NK-92 (cell line): ENCODE measurements at regions not wholly inside any gene's neighbourhood (a gene's known extent, or its start where the extent isn't known, plus 50 kb on each side); places are given as distances from the start of the nearest gene placed in this dataset.
"Not testable (repeated sequence)": the region's sequence is repeated elsewhere in the genome, so short reads cannot be mapped to it uniquely, and the experiment has no call there.

ENCODE experiments used
- DNase-seq: peaks from one replicate; lab custom pipeline; 2025; ENCODE audit not compliant: unreplicated experiment; lab: John Stamatoyannopoulos, UW

DNA sequence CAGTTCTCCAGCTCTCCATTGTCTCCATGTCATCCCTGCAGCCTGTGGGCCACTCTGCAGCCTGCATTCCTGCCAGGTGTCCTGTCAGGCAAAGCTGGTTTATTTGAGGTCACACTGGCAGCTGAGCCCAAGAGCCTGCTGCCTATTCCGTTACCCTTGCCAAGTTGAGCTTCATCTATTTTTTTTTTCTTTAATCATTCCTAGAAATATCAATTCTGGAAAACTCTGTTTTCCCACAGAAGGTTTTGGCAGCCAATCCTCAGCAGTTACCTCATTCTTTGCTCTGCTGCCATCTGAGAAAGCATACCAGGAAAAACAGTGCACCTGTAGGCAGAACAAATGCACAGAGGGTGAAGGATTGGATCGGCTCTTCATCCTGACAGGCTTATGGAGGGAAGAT is 411.0 kb upstream of the ACVR2A start:
- no peak for DNase-seq

DNA sequence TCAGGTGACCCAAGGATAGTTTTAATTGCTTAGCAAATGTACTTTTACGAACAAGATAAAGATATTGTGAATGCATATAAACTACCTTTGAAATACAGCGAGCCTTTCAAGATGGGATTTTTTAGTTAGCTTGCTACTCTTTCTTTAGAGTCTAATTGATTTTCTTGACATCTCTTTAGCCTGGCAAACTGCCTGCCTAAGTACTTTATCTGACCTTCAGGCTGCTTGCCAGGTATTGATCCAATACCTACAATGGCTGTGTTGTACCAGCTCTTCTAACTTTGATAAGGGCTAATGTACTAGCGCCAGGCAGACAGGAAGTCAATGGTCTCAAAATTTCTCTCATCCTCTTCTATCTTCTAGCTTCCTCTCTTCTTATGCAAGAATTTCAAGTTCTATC is 414.4 kb upstream of the ACVR2A start:
- DNase-seq, result no peak

DNA sequence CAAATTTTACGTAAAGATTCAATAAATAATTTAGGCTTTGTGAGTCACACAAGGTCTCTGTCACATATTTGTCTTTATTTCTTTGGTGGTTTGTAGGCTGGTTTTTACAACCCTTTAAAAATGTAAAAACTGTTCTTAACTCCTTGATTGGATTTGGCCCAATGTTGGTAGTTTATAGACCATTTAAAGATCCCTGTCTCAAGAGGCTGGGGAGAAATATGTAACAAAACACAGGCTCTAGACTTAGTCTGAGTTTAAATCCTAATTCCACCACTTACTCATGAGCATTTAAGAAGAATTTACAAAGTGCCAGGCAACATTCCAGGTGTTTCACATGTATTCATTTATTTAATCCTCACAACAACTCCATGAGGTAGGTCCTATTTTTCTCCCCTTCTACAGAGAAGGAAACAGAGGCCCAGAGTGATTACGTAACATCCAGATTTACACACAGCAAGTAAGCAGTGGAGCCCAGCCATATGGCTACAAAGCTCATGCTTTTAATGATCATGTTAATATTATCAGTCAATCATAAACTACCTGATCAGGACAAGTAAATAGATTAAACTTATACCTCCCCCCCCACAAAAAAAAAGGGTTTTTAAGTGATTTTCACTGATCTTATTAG is 416.6 kb upstream of the ACVR2A start:
- DNase-seq, result no peak

DNA sequence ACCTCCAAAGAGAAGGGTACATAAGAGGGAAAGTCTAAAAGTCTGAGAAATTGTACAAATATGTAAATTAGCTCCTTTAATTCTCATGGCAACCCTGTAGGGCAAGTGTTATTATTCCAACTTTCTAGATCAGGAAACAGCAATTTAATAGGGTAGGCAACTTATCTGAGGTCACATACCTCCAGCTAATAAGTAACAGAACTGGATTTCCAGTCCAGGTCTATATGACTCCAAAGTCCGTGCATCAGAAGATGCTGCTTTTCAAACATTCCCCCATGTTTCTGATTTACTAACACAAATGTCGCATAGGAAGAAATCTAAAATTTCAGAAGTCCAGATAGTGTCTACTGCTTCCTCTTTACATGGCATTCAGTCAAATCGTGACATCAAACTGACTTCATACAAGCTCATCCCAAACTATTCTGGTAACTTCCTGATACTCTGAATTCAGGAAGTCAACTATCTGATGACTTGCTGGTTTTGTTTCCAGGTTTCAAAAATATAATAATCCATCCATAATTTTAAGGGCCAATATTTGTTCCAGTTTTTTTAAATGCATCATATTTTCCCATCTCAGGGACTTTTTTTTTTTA is 419.3 kb upstream of the ACVR2A start:
- DNase-seq, result no peak

DNA sequence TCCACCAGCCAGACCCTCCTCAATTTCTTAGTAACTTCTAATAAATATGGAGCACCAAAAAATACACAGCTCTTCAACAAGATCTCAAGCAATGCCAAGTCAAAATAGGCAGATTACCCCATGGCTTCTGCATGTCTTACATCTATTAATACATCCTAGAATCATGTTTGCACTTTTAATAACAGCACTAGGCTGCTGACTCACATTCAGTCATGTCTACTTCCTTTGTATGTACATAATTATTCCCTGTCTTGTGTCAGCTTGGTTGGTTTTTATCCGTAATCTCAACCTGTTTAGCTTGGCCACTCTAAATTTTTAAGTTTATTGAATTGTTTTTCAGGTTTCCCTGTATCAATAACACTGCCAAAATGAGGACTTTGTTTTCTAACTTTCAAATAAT is 420.1 kb upstream of the ACVR2A start:
- no peak for DNase-seq

DNA sequence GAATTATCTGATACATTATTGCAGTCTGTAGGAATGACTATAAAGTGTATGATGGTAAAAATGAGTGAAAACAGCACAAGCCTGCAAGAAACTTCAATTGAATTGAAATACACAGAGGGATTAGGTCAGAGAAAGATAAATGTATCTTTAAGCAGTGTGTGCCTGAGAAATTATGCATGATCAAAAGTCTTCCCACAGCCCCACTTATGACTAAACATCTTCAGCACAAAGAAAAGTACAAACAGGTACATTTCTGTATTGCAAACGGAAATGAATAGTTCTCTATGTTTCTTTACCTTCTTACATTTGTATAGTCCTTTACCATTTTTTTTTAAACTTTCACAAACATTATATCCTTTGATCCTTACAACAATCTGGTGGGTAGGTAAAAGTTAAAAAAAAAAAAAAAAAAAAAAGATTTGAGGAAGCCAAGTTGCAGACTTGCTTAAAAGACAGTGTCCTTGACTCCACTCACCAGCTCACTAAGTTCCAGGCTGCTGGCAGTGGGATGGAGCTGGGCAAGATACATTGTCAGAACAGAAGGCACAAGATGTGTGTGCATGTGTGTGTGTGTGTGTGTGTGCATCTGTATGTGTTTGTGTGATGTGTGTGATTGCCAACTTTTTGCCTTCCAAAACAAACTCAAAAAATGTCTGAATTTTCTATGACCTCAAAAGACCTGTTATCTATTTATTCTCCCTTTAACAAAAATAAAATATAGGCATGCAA is 423.7 kb upstream of the ACVR2A start:
- no peak for DNase-seq

DNA sequence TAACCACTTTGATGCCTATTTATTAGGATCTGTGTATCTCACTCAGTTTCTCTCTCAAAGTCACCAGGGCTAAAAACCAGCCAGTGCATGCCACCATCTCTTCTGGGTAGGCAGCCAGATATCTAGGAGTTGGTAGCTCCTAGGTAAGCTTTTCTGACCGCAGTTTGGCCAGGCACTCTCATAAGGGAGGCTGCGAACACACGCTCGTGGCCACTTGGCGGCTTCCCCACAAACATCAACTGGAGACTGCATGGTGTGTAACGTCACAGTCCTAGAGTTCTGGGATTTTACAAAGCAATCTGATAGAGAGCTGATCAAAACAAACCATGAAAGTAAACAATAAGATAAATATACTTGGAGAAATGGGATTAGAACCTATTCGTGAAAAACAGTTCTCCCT is 424.3 kb upstream of the ACVR2A start:
- no peak for DNase-seq

DNA sequence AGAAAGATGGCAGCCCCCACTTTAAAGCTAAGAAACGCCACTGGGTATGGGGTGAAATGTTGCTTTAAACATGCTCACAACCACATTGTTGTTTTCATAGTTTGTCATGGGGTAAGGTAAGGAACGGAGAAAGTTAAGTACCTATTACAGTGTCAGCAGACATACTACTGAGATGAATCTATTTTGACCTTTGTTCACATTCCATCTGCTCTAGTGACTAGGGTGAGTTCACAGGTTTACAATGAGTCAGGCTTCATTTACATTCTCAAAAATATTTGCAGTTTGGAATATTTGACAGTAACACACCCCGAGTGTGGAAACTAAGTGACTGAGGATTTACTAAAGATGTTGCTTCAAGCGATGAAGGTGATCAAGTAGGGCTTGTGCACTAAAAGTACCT is 428.7 kb upstream of the ACVR2A start:
- no peak for DNase-seq

DNA sequence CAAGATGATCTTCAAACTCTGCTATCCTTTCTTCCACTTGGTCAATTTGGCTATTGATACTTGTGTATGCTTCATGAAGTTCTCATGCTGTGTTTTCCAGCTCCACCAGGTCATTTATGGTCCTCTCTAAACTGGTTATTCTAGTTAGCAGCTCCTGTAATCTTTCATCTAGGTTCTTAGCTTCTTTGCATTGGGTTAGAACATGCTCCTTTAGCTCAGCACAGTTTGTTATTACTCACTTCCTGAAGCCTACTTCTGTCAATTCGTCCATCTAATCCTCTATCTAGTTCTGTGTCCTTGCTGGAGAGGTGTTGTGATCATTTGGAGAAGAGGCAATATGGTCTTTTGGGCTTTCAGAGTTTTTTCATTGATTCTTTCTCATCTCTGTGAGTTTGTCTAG is 430.2 kb upstream of the ACVR2A start:
- not testable (repeated sequence) for DNase-seq

DNA sequence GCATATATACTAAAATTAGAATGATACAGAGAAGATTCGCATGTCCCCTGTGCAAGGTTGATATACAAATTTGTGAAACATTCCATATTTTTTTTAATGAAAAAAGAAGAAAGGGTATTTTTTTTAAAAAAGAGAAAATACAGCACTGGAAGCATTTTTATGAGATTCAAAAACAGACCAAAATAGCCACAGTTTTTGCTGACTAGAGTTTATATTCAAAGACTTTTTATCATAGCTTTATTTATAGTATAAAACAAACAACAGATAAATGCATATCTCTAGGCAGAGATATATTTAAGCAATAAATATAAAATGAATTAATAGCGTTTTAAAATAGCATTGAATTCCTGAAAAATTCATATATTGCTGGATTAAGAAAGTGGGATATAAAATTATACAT is 436.5 kb upstream of the ACVR2A start:
- no peak for DNase-seq

DNA sequence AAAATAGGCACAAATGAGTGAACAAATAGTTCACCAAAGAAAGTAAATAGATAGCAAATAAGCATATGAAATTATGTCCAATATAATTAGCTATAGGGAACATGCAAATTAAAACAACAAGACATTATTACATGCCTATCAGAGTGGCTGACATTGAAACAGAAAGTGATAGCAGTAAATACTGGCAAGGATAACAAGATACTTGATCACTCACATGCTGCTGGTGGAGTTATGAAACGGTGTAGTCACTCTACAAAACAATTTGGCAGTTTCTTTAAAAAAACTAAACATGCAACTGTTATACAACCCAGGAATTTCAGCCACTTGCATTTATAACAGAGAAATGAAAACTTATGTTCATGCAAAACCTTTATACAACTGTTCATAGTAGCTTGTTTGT is 439.2 kb upstream of the ACVR2A start:
- no peak for DNase-seq

DNA sequence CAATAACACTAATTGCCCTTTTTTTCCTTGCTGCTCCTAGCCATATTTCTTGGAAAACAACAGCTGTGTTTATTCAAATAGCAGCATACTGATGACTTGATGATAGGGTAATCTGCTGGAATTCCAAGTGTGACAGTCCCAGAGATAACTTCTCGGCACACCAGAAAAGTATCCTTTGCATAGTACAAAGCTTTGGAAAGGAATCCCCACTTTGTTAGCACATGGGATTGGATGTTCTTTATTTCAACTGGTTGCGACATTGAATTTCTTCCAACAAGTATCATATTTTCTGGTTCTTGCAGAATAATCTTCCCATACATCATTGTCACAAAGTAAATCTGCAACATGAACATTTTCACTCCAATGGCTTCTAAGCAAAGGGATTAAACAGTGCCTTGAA is 445.8 kb upstream of the ACVR2A start:
- no peak for DNase-seq

DNA sequence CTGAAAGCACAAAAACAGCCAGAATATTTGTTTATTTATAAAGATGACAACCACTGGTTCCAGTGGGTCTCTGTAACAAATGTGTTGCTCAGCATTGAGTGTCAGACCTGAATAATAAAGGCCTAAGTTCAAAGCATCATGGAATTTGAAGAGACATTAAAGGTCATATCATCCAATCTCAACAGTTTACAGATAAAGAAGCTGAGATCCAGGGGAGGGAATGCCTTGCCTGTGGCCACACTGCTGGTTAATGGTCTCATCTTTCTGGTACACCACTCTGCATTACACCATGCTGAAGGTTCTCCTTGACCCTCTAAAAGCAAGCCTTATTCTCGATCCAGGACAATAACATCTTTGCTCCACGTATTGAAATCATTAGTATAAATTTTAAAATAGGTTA is 446.5 kb upstream of the ACVR2A start:
- no peak for DNase-seq

DNA sequence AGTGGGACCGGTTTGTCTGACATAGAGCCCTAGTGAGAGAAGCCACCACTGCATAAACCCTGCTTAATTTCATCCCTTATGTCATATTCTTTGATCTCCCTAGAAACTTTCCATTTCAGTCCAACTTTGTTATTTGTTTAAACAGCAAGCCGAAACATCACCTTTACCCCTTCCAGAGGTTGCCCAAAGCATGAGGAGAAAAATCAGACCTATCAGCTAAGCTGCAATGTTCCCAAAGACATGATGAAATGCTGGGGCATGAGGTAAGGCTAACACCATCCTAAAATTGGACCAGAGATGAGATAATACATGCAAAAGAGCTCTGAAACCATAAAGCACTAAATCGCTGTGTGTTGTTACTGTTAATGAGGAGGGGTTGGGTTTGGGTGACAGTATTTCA is 447.9 kb upstream of the ACVR2A start:
- no peak for DNase-seq

DNA sequence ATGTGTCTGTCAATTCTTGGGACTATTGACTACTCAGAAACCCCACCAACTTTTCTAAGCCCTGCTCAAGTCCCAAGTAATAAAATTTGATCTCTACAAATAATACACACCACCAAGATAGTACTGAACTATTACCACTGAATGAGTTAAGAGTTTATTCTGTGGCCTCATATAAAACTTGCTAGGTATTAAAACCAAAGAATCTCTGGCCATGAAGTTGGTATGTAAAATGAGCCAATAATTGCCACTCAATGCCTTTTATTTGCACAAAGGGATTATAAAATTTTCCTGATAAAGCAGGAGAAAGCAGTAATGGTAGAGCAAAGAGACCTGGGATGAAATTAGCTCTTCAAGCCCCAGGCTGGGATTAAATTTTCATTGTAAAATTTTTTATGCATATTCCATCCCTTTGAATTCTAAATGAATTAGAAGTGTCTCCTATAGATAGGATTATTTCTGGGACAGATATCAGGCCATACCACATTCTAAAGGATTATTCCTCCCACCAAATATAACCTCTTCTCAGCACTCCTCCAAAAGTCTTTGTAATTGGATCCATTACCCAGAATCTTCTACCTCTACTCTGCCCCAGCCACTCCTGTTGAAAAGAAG is 450.5 kb upstream of the ACVR2A start:
- DNase-seq, result no peak

DNA sequence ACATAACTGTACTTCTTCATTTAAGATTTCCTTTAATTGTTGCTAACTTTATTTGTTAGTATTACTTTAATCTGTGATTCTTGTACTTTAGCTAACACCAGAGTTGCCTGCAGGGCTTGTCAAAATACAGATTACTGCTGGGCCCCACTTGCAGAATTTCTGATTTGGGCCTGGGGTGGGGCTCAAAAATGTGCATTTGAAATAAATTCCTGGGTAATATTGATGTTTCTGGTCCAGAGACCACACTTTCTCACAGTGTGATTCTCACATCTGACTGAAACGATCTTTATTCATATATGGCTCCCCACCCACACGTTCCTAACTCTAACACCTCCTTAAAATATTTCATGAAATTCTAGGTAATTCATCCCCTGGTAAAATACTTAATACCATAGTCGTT is 452.6 kb upstream of the ACVR2A start:
- no peak for DNase-seq

DNA sequence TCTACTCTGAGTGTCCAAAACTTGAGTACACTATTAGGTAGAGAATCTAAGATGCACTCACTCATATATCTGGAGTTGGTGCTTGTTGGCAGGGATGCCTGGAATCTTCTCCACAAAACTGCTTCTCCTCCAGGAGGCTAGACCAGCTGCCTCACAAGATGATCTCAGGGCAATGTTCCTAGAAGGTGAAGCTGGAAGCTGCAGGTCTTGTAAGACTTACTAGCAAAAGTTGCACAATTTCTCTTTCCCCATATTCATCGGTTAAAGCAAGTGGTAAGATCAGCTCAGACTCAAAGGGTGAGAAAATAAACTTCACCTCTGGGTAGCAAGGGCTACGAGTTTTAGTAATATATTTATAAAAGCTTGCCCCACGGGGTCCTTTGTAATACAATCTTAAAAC is 454.4 kb upstream of the ACVR2A start:
- no peak for DNase-seq

DNA sequence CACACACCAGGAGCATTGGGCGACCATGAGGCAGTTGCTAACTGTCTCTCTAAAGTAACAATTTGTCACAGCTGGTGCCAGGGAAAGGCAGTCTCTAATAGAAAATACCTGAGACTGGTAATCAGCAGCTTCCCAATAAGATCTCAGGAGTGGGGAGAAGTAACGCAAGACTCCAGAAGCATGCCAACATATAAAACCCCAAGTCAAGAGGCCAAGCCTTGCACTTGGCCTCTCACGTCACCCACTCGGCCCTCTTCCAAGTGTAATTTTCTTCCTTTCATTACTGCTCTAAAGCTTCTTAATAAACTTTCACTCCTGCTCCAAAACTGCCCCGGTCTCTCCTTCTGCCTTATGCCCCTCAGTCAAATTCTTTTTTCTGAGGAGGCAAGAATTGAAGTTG is 455.6 kb upstream of the ACVR2A start:
- no peak for DNase-seq

DNA sequence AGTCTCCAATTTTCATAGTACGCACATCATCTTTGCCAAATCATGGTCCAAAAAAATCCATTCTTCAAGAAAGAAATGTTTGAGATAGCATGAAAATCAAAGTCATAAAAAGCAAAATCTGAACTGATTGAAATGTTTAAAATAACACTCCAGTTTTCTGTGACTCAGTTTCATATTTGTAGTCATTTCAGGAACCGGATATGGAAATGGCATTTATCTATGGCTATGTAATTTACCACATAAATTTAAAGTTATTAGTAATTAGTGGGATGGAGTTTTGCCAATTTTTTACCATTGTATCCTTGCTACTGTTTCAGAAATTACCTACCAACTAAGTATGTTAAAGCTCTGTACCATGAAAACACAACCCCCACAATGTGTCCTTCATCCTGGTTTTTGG is 456.6 kb upstream of the ACVR2A start:
- no peak for DNase-seq

DNA sequence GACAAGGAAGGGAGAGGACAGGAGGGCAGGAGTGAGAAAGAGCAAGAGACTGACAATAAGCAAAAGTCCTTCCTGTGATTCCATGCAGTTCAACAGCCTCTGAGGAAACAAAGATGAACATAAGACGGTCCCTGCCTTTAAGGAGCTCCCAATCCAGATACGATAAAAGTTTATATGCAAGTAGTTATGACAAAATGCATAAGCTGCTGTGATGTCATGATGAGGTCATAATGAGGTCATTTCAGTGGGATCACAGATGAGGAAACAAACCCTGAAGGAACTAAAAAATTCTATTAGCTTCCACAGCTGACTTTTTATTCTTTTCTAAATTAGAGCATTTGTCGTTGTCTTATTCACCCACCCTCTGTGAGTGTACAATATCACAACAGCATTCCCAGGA is 458.5 kb upstream of the ACVR2A start:
- no peak for DNase-seq

DNA sequence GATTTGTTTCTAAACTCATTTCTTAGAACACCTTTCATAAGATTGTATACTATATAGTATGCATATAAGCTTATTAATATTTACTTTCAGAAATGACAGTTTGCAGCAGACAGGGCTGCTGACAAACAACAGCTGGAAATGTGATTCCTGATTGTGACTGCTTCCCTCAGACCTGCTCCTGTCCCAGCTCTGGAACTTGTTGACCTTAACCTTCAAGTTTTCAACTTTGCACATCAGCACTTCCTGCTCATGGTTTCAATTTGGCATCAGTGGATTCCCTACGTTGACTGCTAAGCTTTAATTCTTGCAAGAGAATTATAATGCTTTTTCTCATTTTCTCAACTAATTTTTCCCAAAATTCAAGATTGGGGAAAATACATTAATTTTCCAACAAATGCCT is 459.2 kb upstream of the ACVR2A start:
- no peak for DNase-seq

DNA sequence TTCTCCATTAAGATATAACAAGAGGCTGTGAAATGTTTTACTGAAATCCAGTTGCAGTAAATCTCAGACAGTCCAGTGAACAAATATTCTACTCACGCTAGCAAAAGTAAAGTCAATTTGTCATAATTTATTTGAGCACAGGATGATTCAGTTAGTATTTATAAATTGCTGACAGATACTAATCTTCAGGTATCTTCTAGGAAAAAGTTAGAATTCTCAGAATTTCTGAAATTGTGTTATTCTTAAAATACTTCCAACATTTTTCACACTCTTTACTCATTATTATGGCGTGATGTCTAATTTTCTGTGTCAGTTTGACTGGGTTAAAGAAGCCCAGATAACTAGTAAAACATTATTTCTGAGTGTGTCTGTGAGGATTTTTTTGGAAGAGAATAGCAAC is 460.2 kb upstream of the ACVR2A start:
- no peak for DNase-seq
